ENCODE measurements at regions not wholly inside any gene's neighbourhood (a gene's known extent, or its start where the extent isn't known, plus 50 kb on each side); places are given as distances from the start of the nearest gene placed in this dataset.

DNA sequence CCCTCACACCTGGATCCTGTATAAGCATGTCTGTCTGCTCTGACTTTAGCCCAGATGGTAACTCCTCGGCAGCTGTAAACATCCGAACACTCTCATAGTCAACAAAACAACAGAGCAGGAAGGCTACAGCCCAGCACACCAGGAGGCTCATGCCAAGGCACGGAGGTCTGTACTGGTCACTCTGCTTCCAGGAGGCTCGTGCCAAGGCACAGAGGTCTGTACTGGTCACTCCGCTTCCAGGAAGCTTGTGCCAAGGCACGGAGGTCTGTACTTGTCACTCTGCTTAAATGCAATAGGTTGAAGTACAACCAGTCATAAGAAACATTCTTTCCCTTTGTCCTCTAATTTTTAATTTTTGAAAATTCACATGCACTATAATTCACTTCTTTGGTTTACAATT, 190.1 kb upstream of the CDH4 start:
- H3K9me3 Mint-ChIP-seq (ENCODE audit: unreplicated experiment), result peaks cover 4% of the 10 kb centered on the region
- TF ChIP-seq, protein P1, sequence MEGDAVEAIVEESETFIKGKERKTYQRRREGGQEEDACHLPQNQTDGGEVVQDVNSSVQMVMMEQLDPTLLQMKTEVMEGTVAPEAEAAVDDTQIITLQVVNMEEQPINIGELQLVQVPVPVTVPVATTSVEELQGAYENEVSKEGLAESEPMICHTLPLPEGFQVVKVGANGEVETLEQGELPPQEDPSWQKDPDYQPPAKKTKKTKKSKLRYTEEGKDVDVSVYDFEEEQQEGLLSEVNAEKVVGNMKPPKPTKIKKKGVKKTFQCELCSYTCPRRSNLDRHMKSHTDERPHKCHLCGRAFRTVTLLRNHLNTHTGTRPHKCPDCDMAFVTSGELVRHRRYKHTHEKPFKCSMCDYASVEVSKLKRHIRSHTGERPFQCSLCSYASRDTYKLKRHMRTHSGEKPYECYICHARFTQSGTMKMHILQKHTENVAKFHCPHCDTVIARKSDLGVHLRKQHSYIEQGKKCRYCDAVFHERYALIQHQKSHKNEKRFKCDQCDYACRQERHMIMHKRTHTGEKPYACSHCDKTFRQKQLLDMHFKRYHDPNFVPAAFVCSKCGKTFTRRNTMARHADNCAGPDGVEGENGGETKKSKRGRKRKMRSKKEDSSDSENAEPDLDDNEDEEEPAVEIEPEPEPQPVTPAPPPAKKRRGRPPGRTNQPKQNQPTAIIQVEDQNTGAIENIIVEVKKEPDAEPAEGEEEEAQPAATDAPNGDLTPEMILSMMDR (IDR thresholded peaks at IDR 0.05; ENCODE audit: partially characterized antibody, unreplicated experiment), result no peak
- H3K4me1 Mint-ChIP-seq (ENCODE audit: low read depth, unreplicated experiment), result peaks cover 1% of the 10 kb centered on the region
- no peak for DNase-seq
- H3K27me3 Mint-ChIP-seq (ENCODE audit: unreplicated experiment), result peaks cover 4% of the 10 kb centered on the region
- H3K27ac Mint-ChIP-seq (ENCODE audit: unreplicated experiment), result no peak overlapping the region
- H3K36me3 Mint-ChIP-seq (ENCODE audit: unreplicated experiment), result peaks cover 14% of the 10 kb centered on the region
- no peak overlapping the region for H3K4me3 Mint-ChIP-seq (ENCODE audit: unreplicated experiment)

DNA sequence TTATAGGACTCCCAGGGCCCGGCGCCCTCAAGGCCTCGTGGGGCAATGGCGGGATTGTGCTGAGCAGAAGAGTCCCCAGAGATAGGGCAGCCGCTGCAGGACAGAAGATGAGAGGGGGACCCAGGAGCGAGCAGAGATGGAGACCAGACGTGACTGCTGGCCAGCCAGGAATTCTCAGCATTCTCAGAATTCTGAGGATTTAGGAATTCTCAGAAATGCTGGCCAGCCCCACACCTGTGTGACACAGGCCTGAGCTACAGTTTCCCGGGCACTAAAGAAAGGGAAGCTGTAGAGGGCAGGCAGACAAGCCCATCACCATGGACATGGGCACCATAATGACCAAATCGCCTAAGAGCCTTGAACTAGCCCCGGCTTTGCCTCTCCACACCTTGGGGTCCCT, 186.2 kb upstream of the CDH4 start:
- H3K4me3 Mint-ChIP-seq (ENCODE audit: unreplicated experiment), result no peak overlapping the region
- no peak for DNase-seq
- TF ChIP-seq, protein P1 (IDR thresholded peaks at IDR 0.05; ENCODE audit: partially characterized antibody, unreplicated experiment), result no peak
- H3K27me3 Mint-ChIP-seq (ENCODE audit: unreplicated experiment), result peaks cover 4% of the 10 kb centered on the region
- H3K9me3 Mint-ChIP-seq (ENCODE audit: unreplicated experiment), result peaks cover 2% of the 10 kb centered on the region
- no peak overlapping the region for H3K27ac Mint-ChIP-seq (ENCODE audit: unreplicated experiment)
- peaks cover 10% of the 10 kb centered on the region for H3K36me3 Mint-ChIP-seq (ENCODE audit: unreplicated experiment)
- H3K4me1 Mint-ChIP-seq (ENCODE audit: low read depth, unreplicated experiment), result peaks cover 1% of the 10 kb centered on the region

DNA sequence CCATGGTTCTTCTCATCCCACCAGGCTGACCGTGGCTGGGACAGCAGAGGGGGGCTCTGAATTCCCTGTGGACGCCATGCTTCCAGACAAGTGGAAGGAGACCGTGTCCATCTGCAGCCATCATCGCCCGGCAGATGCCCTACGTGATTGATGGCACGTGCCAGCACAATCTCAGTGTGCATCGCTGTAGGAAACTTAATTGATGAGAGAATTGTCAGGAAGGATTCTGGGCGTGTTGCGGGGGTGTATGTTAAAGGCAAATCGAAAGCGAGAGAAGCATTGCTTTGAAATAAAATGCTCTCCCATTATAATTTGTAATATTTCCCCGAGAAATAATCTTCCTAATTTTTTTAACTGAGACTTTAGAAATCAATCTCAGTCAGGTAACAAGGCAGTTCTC, 185.5 kb upstream of the CDH4 start:
- Mint-ChIP-seq H3K9me3 (ENCODE audit: unreplicated experiment) (no peaks in the 10 kb centered on the region), H3K27me3 (ENCODE audit: unreplicated experiment) (peaks cover 2% of the 10 kb centered on the region), H3K4me3 (ENCODE audit: unreplicated experiment) (no peak overlapping the region), H3K27ac (ENCODE audit: unreplicated experiment) (no peak overlapping the region), H3K4me1 (ENCODE audit: low read depth, unreplicated experiment) (peaks cover 1% of the 10 kb centered on the region), H3K36me3 (ENCODE audit: unreplicated experiment) (peaks cover 5% of the 10 kb centered on the region)
- no peak for DNase-seq
- TF ChIP-seq, protein P1 (IDR thresholded peaks at IDR 0.05; ENCODE audit: partially characterized antibody, unreplicated experiment), result no peak

DNA sequence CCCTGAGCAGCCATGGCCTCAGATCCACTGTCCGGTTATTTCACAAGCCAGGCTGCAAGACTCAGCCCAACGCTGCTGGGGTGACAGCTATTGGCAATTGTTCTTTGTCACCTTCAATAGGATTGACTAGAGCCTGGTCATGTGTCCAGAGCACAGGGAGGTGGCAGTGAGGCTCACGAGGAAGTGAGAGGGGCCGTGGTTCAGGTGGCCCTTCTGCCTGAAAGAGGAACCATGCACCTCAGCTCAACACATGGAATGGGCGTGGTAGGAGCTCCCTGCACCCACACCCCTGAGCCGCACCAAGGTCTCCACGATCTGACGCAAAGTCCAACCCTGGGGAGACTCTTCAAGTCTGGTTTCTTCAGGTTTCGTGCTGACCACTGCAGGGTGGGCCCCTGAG, 184.8 kb upstream of the CDH4 start:
- TF ChIP-seq, protein P1 (IDR thresholded peaks at IDR 0.05; ENCODE audit: partially characterized antibody, unreplicated experiment), result no peak
- Mint-ChIP-seq H3K27me3 (ENCODE audit: unreplicated experiment) (peaks cover 2% of the 10 kb centered on the region), H3K4me1 (ENCODE audit: low read depth, unreplicated experiment) (peaks cover 1% of the 10 kb centered on the region), H3K36me3 (ENCODE audit: unreplicated experiment) (peaks cover 5% of the 10 kb centered on the region), H3K9me3 (ENCODE audit: unreplicated experiment) (no peaks in the 10 kb centered on the region), H3K4me3 (ENCODE audit: unreplicated experiment) (no peak overlapping the region), H3K27ac (ENCODE audit: unreplicated experiment) (no peak overlapping the region)
- DNase-seq, result no peak

DNA sequence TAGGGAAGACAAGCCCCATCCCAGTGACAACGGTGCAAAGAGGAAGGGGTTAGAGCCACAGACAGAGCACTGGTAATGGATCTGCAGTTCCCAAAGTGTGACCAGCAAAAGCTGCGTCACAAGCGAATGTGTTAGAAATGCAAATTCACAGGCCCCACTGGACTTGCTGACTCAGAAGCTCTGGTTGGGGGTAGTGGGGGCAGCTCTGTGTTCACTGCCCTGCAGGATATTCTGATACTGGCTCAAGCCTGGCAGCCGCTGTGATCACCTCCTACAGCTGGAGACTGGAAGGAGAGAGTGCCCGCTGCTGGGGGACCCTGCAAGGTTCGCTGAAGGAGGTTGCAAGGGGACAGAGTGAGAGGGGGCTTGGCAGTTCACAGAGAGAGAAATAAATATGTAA, 179.7 kb upstream of the CDH4 start:
- Mint-ChIP-seq H3K4me1 (ENCODE audit: low read depth, unreplicated experiment) (no peaks in the 10 kb centered on the region), H3K27ac (ENCODE audit: unreplicated experiment) (no peak overlapping the region), H3K36me3 (ENCODE audit: unreplicated experiment) (peaks cover 4% of the 10 kb centered on the region), H3K4me3 (ENCODE audit: unreplicated experiment) (no peak overlapping the region), H3K9me3 (ENCODE audit: unreplicated experiment) (peaks cover 2% of the 10 kb centered on the region), H3K27me3 (ENCODE audit: unreplicated experiment) (no peaks in the 10 kb centered on the region)
- no peak for DNase-seq
- TF ChIP-seq, protein P1 (IDR thresholded peaks at IDR 0.05; ENCODE audit: partially characterized antibody, unreplicated experiment), result no peak
